SK-N-SH treated with all-trans-retinoic acid at 6 μM for 48 hours (cell line): ENCODE measurements at regions not wholly inside any gene's neighbourhood (a gene's known extent, or its start where the extent isn't known, plus 50 kb on each side); places are given as distances from the start of the nearest gene placed in this dataset.

Source experiments
- CREB5 ChIP-seq: fragments of 250-450 bp; sonication (Bioruptor Pico); IDR thresholded peaks from 2 replicates; pipeline ENCODE4 v1.5.1; 2020; ENCODE audit warnings: low read depth, mild to moderate bottlenecking, moderate library complexity
- CSDC2 ChIP-seq: fragments of 250-450 bp; sonication (Bioruptor Pico); IDR thresholded peaks from 2 replicates; pipeline ENCODE4 v1.5.0; 2020; ENCODE audit warnings: mild to moderate bottlenecking, moderate library complexity
- ESRRG ChIP-seq: fragments of 250-450 bp; sonication (Bioruptor Pico); IDR thresholded peaks from 2 replicates; pipeline ENCODE4 v1.6.1; 2021; ENCODE audit warnings: mild to moderate bottlenecking
- OSR1 ChIP-seq: fragments of 250-450 bp; sonication (Bioruptor Pico); IDR thresholded peaks from 2 replicates; pipeline ENCODE4 v1.8.0; 2022; ENCODE audit warnings: moderate library complexity, mild to moderate bottlenecking, inconsistent platforms
- PATZ1 ChIP-seq: fragments of 250-450 bp; sonication (Bioruptor Pico); IDR thresholded peaks from 2 replicates; pipeline ENCODE4 v1.8.0; 2020; ENCODE audit warnings: mild to moderate bottlenecking, moderate library complexity, borderline replicate concordance
- POU6F1 ChIP-seq: fragments of 250-450 bp; sonication (Bioruptor Pico); IDR thresholded peaks from 2 replicates; pipeline ENCODE4 v1.8.0; 2021; ENCODE audit warnings: low read depth, mild to moderate bottlenecking, moderate library complexity, borderline replicate concordance
- RARB ChIP-seq: fragments of 250-450 bp; sonication (Bioruptor Pico); IDR thresholded peaks from 2 replicates; pipeline ENCODE4 v1.8.0; 2021; ENCODE audit warnings: mild to moderate bottlenecking, moderate library complexity
- TSHZ2 ChIP-seq: fragments of 250-450 bp; sonication (Bioruptor Pico); IDR thresholded peaks from 2 replicates; pipeline ENCODE4 v1.5.0; 2020; ENCODE audit warnings: mild to moderate bottlenecking, moderate library complexity
- ZFP3 ChIP-seq: fragments of 250-450 bp; sonication (Bioruptor Pico); IDR thresholded peaks from 2 replicates; pipeline ENCODE4 v1.5.0; 2020; ENCODE audit warnings: mild to moderate bottlenecking, moderate library complexity
- ZFP30 ChIP-seq: fragments of 450-650 bp; formaldehyde crosslinking; IDR thresholded peaks from 2 replicates; pipeline ENCODE4 v1.5.0; 2022; ENCODE audit warnings: mild to moderate bottlenecking, moderate library complexity
- ZNF565 ChIP-seq: fragments of 450-650 bp; formaldehyde crosslinking; conservative IDR thresholded peaks from 2 replicates; pipeline ENCODE4 v1.5.0; 2020; ENCODE audit warnings: low read depth, mild to moderate bottlenecking, moderate library complexity

GRCh38 chr1:239778208-239778813 is 313.4 kb upstream of the FMN2 start:
- no peak for TF ChIP-seq RARB (CRISPR knock-in tag)
- TF ChIP-seq CREB5 (CRISPR knock-in tag), result no peak
- TF ChIP-seq ZFP30 (CRISPR knock-in tag), result no peak
- TF ChIP-seq POU6F1, result no peak
- no peak for TF ChIP-seq ESRRG (CRISPR knock-in tag)
- no peak for TF ChIP-seq CSDC2 (CRISPR knock-in tag)
- TF ChIP-seq OSR1 (CRISPR knock-in tag), result no peak
- no peak for TF ChIP-seq PATZ1 (CRISPR knock-in tag)
- no peak for TF ChIP-seq ZFP3
- no peak for TF ChIP-seq ZNF565 (CRISPR knock-in tag)
- TF ChIP-seq TSHZ2, result no peak
